ENCODE measurements at regions not wholly inside any gene's neighbourhood (a gene's known extent, or its start where the extent isn't known, plus 50 kb on each side); places are given as distances from the start of the nearest gene placed in this dataset.

GRCh38 chr2:64323197-64323596 is 130.8 kb upstream of the LGALSL start:
- no peak for TF ChIP-seq CTCF (IDR thresholded peaks at IDR 0.05)
- no peak for TF ChIP-seq ZFX (IDR thresholded peaks at IDR 0.05; ENCODE audit: borderline replicate concordance)

All from 22Rv1 (cell line).